NCI-H345 (cell line): ENCODE measurements at regions not wholly inside any gene's neighbourhood (a gene's known extent, or its start where the extent isn't known, plus 50 kb on each side); places are given as distances from the start of the nearest gene placed in this dataset.

Experiments
- DNase-seq: peaks from one replicate; lab custom pipeline; 2025; lab: John Stamatoyannopoulos, UW

DNA sequence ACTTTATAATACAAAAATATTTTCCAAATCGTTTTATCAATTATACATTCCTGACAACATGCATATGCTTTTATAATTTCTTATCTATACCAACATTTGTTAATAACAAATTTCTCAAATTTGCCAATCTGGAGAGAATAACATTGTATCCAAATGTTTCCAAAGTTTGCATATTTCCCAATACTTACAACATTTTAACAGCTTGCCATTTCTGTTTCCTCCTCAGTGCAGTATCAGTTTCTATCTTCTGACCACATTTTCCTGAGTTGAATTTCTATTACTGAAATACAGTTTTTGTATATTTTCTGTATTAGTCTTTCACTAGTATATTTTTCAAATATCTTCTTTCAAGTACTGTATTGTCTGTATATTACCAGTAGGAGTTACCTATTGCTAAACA, 1594.3 kb downstream of the PLA2G4A start:
- DNase-seq: no peak

DNA sequence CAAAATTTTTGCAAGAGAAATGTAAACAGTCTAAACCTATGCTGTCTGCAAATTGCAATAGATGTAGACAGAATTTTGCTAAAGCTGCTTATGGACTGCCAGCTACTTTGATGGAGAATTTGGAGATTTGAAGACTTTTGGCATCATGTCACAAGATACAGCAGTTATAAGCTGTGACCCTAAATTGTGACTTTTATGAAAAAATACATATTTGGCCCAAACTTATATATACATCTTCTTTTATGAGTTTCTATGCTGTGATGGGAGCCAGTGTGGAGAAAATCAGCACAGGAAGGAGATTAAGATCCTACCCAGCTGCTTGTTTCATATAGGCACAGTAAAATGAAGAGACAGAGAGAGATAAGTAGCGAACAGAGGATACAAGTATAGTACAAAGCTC, 1595.4 kb downstream of the PLA2G4A start:
- no peak for DNase-seq

DNA sequence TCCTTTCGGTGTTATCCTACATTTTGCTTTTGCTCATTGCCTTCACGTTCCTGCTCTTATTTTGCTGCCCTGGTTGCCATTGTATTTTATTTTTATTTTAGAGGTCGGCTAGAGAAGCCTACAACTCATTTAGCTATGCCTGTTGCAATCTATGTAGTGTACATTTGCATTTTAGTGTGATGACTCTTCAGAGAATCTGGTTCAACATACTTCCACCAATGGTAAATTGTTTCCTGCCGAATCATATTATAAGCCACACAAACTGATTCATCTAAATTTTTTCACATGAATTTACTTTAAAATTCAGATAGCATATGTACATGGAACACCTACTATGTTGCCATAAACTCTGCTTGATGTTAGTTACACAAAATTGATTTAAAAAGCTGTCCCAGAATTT, 1596.9 kb downstream of the PLA2G4A start:
- DNase-seq: no peak

DNA sequence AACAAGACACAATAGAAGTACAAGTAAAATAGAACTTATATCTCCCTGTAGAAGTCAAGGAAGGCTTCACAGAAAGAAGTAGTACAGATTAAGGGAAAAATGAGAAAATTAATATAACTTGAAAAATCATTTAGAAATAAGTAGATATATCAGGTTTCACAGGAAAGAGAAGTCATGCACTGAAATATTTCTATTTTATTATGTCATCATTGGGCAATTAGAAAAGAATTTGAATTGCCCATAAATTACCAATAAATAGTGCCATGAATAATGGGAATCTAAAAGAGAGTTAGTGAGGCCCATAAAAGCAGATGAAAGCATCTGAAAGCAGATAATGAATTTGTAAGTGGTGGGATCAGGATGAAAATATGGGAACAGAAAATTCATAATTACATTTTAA, 1597.8 kb downstream of the PLA2G4A start:
- DNase-seq: no peak

DNA sequence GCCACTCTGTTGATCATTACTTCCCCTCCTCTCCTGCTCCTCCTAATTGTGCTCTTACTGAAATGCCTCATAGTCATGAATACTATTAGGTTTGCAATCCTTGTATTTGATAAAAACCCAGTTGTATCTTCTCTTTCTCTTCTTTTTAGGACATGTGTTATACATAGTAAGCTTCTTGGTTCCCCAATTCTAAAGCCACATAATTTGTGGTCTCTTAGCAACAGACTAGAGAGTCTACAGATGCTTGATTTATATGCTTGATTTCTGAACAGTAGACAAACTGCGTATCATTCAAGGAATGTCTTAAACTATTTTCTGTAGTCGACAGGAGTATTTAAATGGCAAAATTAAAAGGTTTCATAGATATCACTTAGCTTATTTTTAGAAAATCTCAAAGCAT, 1598.9 kb downstream of the PLA2G4A start:
- no peak for DNase-seq

DNA sequence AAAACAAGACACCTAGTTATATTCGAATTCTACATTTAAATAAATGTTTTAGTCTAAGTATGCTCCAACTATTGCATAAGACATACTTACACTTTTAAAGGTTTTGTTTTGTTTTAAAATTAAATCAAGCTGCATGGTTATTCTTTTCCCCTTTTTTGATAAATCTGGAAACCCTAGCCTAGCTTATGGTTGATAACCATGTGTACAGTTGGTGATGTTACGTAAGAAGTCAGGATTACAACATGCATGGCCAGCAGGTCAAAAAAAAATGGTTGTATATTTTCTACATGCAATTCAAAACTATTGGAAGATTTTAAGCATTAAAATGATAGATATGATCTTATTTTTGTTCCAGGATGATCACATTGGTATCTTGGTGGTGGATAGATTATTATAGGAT, 1600.6 kb downstream of the PLA2G4A start:
- DNase-seq: no peak

DNA sequence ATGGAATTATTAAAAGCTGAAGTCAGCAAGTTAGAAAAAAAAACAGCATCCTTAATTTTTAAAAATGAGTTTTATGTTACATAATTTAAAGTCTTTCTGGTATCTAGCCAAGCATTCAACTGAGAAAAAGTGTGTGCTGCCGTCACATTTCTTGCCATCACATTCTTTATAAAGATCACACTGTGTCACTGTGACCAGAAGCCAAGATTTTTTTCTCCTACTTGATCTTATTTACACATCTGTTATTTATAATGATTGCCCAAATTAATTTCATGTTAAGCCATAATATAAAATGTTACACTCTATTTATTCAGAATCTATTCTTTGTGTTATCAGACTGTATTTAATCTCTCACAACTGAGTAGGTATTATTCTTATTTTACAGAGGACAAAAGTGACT, 1603.7 kb downstream of the PLA2G4A start:
- no peak for DNase-seq

DNA sequence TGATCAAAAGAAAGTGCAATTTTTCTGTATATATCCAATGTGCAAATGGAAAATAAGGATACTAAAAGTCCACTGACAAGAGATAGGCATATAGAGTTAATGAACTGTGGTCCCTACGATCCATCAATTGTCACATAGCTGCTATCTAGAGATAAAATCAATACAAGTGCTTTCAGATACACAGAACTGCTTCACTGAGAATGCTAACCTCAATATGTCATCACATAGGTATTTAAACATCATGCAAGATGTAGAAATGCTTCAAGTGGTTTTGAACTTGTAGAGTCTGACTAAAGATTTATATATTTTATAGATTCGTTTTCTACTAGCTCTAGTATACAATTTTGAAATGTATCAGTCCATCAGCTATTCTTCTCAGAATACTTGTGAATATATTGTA, 1604.7 kb downstream of the PLA2G4A start:
- DNase-seq: peak; percentile 42

DNA sequence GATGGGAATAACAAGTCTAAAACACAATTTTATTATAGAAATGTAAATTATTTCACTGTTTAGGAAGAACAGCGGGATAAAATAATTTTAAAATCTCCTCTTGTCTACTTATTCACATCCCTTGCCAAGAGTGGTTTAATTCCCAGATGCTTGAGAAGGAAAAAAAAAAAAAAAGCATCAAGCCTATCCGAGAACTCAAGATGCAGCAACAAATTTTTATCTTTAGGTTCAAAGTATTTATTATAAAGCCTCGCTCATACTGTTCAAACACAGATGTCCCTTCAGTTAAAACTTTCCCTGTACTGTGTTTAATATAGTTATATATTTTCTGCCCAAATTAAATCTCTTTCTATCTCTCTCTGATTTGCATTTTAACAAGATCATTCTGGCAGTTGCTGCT, 1615.8 kb downstream of the PLA2G4A start:
- DNase-seq: no peak

DNA sequence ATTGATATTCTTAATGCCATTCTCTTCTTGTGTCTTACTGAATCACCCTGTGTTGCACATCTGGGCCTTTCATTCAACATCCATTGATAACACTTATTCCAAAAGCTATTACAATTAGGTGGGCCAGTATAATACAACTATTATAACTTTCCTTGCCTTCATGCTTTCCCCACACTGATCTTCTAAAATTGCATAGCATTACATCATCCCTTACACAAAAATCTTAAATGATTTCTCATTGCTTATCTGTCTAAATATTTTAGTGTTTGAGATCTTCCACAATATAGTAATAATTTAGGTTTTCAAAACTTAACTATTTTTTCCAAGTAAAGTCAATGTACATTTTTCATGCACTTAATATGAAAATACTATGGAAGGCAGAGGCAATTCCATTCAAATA, 1634.1 kb downstream of the PLA2G4A start:
- no peak for DNase-seq

DNA sequence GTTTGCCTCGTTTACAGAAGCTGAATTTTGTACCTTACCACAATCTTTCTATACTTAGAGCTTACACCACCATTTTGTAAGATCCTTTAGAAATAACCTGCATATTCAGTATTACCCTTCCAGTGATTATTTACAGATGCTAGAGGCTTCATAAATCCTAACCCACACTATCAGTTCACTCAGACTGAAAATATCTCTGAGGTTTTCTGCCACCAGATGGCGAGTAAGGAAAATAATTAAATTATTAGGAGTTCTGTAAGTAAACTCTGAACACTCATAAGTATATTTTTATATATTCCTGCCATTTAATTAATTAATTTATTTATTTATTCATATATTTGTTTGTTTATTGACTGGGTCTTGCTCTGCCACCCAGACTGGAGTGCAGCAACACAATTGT, 1635.2 kb downstream of the PLA2G4A start:
- DNase-seq: no peak

DNA sequence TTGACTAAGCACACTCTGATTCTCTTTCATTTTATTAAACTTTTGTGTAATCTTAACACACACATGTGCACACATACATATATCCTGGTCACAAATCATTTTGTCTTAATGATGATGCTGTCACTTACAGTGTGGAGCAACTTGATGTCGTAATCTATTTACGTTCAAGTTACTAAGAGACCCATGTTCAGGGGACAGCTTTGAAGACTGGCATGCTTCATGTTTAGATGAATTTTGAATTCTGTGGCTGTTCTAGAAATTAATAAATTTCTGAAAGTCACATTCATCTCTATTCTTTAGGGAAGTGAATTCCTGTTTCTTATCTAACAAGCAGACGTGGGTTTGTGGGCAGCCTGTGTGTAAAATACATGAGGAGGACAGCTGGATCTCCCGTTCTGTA, 1637.8 kb downstream of the PLA2G4A start:
- DNase-seq: no peak

DNA sequence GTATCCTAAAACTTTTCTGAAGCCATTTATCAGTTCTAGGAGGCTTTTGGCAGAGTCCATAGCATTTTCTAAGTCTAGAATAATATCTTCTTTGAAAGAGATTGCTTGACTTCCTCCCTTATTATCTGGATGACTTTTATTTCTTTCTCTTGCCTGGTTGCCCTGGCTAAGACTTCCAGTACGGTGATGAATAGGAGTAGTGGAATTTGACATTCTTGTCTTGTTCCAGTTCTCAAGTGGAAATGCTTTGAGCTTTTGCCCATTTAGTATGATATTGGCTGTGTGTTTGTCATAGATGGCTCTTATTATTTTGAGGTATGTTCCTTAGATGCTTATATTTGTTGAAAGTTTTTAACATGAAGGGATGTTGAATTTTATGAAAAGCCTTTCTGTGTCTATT, 1647.9 kb downstream of the PLA2G4A start:
- DNase-seq: no peak

DNA sequence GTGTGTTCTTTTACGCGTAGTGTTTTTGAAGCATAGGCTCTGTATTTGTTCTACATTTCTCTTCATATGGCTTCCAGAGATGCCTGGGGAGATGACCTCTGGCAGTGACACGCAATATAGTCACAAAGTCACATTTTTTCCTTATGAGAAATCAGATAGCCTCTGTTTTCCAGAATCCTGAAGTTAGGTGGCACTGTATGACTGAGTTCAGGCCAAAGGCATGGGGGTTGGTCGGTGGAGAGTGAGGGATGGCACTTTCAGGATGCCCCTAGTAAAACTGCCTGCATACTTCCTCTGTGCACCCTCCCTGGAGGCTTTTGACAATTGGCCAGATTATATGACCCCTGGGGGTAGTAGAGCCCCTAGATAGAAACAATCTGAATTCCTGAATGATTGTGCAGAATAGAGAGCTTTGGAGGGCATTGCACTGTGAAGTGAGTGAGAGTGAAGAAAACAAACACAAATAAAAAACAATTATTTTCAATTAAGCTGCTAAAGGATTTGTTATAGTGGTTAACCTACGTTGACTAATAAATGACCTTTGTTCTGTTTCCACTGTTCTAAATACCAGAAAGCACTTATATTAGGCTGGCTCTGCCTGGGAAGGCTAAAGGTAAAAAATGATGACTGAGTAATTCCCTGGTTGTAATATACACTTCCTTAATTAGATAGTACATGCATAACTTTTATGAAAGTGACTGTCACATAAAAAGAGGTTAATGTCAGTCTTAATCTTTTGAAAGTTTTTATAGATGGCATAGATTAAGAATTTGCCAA, 1660.8 kb downstream of the PLA2G4A start:
- DNase-seq: no peak

DNA sequence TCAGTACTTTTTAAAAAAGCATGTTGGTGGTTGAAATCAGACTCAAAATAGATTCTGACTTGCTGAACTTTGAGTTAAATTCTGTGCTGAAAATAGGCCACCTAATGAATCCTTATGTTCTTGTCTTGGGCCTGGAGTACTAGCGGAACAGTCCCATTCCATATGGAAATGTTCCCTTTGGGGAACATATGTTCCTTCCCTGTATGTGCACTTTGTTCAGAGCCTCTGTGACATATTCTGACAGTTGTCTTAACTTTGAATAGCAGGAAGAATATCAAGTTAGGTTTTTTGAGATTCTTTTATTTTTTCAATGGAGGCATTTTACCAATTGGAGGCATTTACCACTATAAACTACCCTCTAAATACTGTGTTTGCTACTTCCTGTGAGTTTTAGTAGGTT, 1667.8 kb downstream of the PLA2G4A start:
- no peak for DNase-seq

DNA sequence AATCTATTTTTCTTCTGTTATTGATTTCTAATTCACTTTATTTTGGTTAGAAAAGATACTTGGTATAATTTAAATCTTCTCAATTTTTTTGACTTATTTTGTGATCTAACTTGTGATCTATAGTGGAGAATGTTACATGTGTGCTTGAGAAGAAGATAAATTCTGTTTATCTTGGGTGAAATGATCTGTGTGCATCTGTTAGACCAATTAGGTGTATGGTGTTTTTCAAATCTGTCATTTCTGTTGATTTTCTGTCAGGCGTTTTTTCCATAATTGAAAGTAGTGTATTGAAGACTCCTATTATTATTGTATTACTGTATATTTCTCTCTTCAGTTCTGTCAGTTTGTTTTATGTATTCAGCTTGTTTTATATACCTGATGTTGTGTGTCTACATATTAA, 1668.3 kb downstream of the PLA2G4A start:
- no peak for DNase-seq

DNA sequence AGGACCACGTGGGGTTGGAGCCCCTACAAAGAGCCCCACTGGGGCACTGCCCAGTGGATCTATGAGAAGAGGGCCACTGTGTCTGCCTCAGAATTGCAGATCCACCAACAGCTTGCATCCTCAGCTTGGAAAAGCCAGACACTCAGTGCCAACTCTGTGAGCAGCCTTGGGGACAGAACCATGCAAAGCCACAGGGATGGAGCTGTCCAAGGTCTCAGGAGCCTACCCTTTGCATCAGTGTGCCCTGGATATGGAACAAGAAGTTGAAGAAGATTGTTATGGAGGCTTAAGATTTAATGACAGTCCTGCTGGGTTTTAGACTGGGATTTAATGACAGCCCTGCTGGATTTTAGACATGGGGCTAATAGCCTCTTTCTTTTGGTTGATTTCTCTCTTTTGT, 1670.9 kb downstream of the PLA2G4A start:
- no peak for DNase-seq

DNA sequence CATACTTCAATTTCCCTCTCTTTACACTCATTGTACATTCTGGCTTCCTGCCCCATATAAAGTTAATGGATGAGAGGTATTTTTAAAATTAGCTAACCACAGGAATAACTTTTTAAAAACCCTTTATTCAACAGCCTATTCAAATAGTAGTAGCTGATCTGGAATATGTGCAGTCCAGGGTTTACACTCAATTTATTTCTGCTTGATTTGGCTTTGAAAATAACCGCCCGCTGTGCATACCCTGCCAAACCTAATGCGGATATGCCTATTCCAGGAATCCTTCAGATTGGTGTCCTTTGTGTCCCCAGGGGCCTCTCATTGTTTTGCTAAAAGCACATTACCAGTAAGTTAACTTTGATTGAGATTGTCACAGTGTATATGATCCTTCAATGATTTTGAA, 1686.2 kb downstream of the PLA2G4A start:
- no peak for DNase-seq

DNA sequence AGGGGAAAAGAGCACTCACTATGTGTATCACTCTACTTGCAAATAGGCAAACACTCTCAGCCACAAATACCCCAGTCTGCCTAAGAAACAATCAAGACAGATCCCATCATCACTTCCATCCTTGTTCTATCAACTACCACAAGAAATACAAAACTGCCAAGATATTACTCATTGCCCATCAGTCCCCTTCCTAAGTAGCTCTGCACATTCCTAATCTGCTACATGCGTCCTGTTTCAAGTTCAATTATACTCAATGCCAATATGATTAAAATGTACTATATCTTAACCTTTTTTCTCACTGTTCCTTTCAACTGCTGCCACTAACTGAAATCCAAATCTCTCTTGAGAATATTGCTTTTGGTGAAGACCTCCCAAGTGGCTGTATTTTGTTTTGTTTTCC, 1688.4 kb downstream of the PLA2G4A start:
- DNase-seq: no peak

DNA sequence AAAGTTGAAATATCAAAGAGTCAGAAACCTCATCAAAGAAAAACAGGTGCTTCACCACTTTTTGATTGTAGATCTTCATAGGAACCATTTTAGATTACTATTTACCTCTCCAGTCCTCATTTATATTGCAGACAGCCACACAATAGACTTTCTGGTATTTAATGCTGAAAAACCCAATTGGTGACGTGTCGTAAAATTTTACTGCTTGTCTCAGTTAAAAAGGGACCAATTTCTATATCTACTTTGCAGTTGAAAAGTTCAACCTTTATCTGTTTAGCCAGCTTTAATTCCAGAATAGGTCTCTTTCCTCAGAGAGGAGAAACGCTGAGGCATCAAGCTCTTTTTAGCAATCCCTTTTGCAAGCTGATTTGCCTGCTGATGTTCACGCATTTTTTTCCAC, 1722.4 kb downstream of the PLA2G4A start:
- no peak for DNase-seq

DNA sequence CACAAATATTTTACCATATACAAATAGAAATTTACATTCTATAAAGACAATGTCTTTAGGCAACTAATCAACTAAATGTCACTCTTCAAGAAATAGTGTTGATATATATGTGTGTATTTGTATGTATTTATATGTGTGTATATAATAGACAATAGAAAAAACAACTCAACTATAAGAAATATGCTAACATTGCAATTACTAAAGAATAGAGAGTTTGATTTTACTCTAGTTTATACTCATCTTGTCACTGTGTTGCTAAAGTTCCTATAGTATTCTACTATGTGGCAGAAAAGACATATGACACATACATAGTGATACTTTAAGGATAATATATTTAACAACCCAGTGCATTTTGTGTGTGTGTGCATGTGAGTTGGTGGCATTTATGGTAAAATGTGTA, 1728.3 kb downstream of the PLA2G4A start:
- no peak for DNase-seq

DNA sequence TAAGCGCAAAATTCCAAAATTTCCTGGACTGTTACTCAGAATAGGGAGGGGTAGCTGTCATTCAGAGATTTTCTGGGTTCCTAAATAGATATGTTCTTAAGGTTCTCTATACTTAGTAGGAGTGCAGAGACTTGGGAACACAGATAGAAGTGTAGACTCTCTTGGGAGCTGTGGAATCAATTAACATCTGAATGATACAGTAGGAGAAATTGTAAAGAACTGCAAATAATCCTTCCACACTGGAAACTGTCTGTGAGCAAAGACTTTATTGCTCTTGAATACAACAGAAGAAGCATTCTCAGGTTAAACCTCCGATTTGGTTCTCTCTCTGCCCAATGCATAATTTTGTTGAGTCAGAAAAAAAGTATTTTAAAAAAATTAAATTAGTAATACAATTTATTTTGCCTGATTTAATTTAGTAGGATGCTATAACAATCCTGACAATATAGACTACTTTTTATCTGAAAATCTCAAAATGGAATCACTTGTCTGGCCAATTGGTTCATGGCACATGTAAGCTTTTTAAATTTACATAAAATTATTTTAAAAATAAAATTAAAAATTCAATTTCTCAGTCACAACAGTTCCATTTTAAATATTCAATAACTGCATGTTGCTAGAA, 1754.3 kb downstream of the PLA2G4A start:
- no peak for DNase-seq

DNA sequence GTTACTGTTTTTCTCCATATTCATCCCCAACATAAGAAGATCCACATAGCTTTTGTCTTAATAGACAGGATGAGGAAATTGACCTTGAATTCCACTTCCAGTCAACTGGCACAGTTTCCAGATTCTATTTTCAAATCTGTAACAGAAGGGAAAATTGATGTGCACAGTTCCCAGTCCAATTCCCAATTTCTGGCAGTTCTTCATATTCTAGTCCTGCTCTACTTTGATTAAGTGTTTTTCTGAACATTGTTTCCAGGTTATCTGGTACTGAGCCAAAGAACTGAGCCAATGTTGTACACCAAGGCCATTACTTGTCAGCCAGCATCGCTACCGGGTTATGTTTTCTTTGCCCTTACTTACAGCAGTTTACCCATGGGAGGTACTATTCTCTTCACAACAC, 1755.4 kb downstream of the PLA2G4A start:
- no peak for DNase-seq

DNA sequence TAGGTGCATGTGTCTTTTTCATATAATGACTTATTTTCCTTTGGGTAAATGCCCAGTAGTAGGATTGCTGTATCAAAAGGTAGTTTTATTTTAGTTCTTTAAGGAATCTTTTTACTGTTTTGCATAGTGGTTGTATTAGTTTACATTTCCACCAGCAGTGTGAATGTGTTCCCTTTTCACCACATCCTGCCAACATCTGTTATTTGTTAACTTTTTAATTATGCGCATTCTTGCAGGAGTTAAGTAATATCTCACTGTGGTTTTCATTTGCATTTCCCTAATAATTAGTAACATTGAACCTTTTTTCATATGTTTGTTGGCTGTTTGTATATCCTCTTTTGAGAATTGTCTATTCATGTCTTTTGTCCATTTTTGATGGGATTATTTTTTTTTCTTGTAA, 1761.9 kb downstream of the PLA2G4A start:
- DNase-seq: no peak
